ENCODE measurements at regions not wholly inside any gene's neighbourhood (a gene's known extent, or its start where the extent isn't known, plus 50 kb on each side); places are given as distances from the start of the nearest gene placed in this dataset.

DNA sequence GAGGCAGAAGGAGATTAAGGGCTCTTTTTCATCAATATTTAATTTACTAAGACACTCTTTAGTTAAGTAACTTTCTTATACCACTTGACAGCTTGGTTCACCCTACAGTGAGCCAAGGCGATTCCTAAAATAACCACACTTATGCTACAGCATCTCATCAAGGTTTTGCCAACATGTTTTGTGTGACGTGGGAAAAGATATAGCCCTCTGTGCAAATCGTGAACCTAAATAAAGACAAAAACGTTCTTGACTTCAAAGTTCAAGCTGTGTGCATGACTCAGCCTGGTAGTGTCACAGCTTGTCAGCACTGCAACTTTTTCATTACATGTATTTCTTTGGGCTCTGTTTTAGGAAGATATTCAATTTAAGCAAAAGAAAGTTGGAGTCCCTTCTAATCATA, 297.0 kb upstream of the EPHA3 start:
- H3K4me1 Mint-ChIP-seq = peaks cover 8% of the 10 kb centered on the region
- peak overlapping the region in 1 of 3 experiments; percentile 24 for H3K27ac Mint-ChIP-seq
- H3K9me3 Mint-ChIP-seq = no peaks in the 10 kb centered on the region
- no peak overlapping the region for H3K4me3 Mint-ChIP-seq
- H3K27me3 Mint-ChIP-seq (ENCODE audit: low read depth) = no peaks in the 10 kb centered on the region
- TF ChIP-seq, protein P1, sequence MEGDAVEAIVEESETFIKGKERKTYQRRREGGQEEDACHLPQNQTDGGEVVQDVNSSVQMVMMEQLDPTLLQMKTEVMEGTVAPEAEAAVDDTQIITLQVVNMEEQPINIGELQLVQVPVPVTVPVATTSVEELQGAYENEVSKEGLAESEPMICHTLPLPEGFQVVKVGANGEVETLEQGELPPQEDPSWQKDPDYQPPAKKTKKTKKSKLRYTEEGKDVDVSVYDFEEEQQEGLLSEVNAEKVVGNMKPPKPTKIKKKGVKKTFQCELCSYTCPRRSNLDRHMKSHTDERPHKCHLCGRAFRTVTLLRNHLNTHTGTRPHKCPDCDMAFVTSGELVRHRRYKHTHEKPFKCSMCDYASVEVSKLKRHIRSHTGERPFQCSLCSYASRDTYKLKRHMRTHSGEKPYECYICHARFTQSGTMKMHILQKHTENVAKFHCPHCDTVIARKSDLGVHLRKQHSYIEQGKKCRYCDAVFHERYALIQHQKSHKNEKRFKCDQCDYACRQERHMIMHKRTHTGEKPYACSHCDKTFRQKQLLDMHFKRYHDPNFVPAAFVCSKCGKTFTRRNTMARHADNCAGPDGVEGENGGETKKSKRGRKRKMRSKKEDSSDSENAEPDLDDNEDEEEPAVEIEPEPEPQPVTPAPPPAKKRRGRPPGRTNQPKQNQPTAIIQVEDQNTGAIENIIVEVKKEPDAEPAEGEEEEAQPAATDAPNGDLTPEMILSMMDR (IDR thresholded peaks at IDR 0.05; ENCODE audit: unreplicated experiment in 3 of 3) = no peak
- H3K36me3 Mint-ChIP-seq (ENCODE audit: low read depth) = no peaks in the 10 kb centered on the region

DNA sequence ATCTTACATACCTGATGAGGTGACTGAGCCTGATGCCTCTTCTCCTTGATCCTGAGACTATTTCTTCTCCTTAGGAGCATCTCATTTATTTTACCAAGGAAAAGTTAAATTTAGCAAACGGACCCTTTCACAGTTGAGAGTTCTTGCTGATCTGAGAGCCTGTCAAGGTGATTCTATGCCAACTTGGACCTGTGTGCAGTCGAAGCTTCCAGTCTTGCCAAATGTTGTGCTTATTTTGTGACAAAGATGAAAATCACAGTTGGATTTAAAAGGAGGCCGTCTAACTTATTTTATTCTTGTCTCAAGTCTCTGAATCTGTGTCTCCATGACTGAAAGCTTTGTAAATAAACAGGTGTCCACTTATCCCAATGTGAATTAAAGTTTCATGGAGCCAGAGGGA, 296.3 kb upstream of the EPHA3 start:
- H3K4me3 Mint-ChIP-seq = no peak overlapping the region
- H3K36me3 Mint-ChIP-seq (ENCODE audit: low read depth) = no peaks in the 10 kb centered on the region
- TF ChIP-seq, protein P1 (IDR thresholded peaks at IDR 0.05; ENCODE audit: unreplicated experiment in 3 of 3) = no peak
- peaks cover 8% of the 10 kb centered on the region for H3K4me1 Mint-ChIP-seq
- no peaks in the 10 kb centered on the region for H3K27me3 Mint-ChIP-seq (ENCODE audit: low read depth)
- H3K9me3 Mint-ChIP-seq = no peaks in the 10 kb centered on the region
- H3K27ac Mint-ChIP-seq = peak overlapping the region in 1 of 3 experiments; percentile 24

DNA sequence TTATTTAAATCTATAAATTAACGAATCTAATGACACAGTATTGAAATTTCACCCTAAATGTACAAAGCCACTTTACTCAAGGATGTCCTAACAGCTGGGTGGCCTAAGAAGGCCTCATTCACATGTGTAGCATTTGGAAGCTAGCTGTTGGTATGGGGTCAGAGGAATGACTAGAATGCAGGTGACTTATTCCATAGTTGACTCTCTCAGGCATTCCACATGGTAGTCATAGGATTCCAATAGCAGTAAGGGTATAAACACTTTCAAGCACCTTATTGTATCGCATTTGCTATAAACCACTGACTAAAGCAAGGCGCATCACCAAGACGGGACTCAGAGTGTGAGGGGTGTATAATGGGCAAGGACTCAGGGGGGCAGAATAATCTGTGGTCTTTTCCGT, 294.8 kb upstream of the EPHA3 start:
- H3K36me3 Mint-ChIP-seq (ENCODE audit: low read depth) = no peaks in the 10 kb centered on the region
- no peaks in the 10 kb centered on the region for H3K27me3 Mint-ChIP-seq (ENCODE audit: low read depth)
- H3K4me1 Mint-ChIP-seq = peaks cover 7% of the 10 kb centered on the region
- H3K9me3 Mint-ChIP-seq = no peaks in the 10 kb centered on the region
- H3K4me3 Mint-ChIP-seq = no peak overlapping the region
- TF ChIP-seq, protein P1 (IDR thresholded peaks at IDR 0.05; ENCODE audit: unreplicated experiment in 3 of 3) = no peak
- H3K27ac Mint-ChIP-seq = no peak overlapping the region

DNA sequence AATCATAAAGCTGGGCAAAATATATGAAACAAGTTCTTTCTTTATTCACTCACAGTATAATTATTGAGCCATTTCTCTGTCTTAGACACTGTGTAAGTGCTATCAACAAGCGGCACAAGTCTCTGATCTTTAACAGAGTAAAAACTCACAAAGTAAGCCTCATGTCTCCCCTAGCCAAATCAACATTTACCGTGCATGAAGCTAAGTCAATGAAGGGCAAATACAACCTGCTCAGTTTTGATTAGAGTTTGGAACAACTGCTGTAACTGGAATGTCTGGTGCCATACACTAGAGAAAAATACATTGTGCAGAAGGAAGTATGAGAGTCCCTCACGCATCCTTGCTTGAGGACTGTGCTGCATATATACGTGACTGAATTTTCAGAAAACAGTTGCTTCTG, 291.0 kb upstream of the EPHA3 start:
- Mint-ChIP-seq H3K36me3 (ENCODE audit: low read depth) (no peaks in the 10 kb centered on the region), H3K27me3 (ENCODE audit: low read depth) (no peaks in the 10 kb centered on the region), H3K4me1 (no peaks in the 10 kb centered on the region), H3K9me3 (no peaks in the 10 kb centered on the region), H3K4me3 (no peak overlapping the region), H3K27ac (no peak overlapping the region)
- TF ChIP-seq, protein P1 (IDR thresholded peaks at IDR 0.05; ENCODE audit: unreplicated experiment in 3 of 3) = no peak

DNA sequence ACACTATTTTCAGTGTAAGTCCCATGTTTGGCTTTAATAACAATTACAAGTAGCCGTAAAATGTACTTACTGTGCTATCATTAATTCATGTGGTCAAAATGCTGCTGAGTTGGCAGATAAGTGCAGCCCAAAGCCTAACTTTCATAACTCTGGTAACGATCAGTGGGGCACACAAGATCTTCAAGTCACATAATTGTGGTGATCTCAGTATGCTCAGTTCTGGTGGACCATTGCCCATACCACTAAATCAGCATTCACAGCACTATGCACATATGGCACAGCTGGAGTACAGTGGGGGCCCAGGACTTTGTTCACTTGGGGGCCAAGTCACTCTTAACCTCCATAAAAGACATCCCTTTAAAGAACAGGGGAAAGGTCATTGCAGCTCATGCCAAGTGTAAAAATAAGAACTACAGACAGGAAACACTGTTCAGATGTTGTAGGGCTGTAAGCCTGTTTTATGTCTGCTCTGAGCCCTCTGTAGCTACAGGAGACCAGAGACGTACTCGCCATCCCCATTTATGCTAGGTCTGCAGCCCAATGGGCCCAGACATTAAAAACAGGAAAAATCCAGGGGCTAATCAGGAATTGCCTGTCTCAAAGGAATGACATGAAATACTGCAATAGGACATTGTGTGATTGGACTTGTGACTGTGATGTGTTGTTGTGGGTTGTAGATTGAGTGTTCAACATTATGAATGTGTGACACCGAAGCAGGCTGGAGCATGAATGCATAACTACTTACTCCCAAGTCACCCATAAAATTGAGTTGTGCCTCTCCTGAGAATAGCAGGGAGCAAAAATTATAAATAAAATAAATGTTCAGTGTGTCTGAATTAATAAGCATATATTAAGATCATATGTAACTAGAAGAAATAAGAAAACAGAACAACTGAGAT, 282.5 kb upstream of the EPHA3 start:
- Mint-ChIP-seq H3K27me3 (ENCODE audit: low read depth) (no peaks in the 10 kb centered on the region), H3K36me3 (ENCODE audit: low read depth) (no peaks in the 10 kb centered on the region), H3K9me3 (no peaks in the 10 kb centered on the region), H3K4me1 (peaks cover 8% of the 10 kb centered on the region), H3K27ac (peak overlapping the region in 1 of 3 experiments; percentile 83), H3K4me3 (no peak overlapping the region)
- TF ChIP-seq, protein P1 (IDR thresholded peaks at IDR 0.05; ENCODE audit: unreplicated experiment in 3 of 3) = no peak

DNA sequence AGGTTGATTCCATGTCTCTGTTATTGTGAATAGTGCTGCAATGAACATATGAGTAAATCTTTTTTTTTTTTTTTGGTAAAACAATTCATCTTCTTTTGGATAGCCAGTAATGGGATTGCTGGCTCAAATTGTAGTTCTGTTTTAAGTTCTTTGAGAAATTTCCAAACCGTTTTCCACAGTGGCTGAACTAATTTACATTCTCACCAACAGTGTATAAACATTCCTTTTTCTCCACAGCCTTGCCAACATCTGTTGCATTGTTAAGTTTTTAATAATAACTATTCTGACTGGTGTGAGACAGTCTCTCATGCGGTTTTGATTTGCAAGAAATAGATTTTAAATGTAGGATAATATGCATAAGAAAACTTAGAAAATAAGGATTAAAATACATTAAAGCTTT, 279.0 kb upstream of the EPHA3 start:
- Mint-ChIP-seq H3K27me3 (ENCODE audit: low read depth) (no peaks in the 10 kb centered on the region), H3K4me1 (peaks cover 8% of the 10 kb centered on the region), H3K4me3 (no peak overlapping the region), H3K36me3 (ENCODE audit: low read depth) (no peaks in the 10 kb centered on the region), H3K9me3 (no peaks in the 10 kb centered on the region), H3K27ac (no peak overlapping the region)
- TF ChIP-seq, protein P1 (IDR thresholded peaks at IDR 0.05; ENCODE audit: unreplicated experiment in 3 of 3) = no peak
